H7 (cell line): ENCODE measurements at regions not wholly inside any gene's neighbourhood (a gene's known extent, or its start where the extent isn't known, plus 50 kb on each side); places are given as distances from the start of the nearest gene placed in this dataset.

ENCODE experiments used
- DNase-seq: peaks from one replicate; pipeline ENCODE4 v3.0.0; 2012
- H3K27me3 ChIP-seq: 2 replicates; pipeline ENCODE4 v1.6.0; 2011; ENCODE audit warnings: mild to moderate bottlenecking, low read length; ENCODE audit not compliant: control insufficient read depth, insufficient read depth
- H3K36me3 ChIP-seq: replicated peaks from 2 replicates; pipeline ENCODE4 v1.5.1; 2011; ENCODE audit warnings: low read length; ENCODE audit not compliant: control insufficient read depth, insufficient read depth
- H3K4me3 ChIP-seq: 2 replicates; pipeline ENCODE4 v1.5.1; 2011; ENCODE audit warnings: low read depth, mild to moderate bottlenecking, control low read depth, low read length, moderate library complexity; ENCODE audit not compliant: insufficient read depth

GRCh38 chr1:55346586-55346985 lies 131.4 kb upstream of the USP24 start:
- Histone ChIP-seq H3K36me3 (no peaks in the 10 kb centered on the region), H3K27me3 (no peaks in the 10 kb centered on the region), H3K4me3 (no peak overlapping the region)
- DNase-seq, result no peak

- Histone ChIP-seq H3K4me3 (no peak overlapping the region), H3K36me3 (no peaks in the 10 kb centered on the region), H3K27me3 (no peaks in the 10 kb centered on the region)
- no peak for DNase-seq
These were observed 124.5 kb upstream of the USP24 start for GRCh38 chr1:55339681-55340080.

GRCh38 chr1:55338448-55338820 lies 123.3 kb upstream of the USP24 start:
- Histone ChIP-seq H3K27me3 (no peaks in the 10 kb centered on the region; the same call in 1 of the 2 replicates), H3K4me3 (no peak overlapping the region), H3K36me3 (no peaks in the 10 kb centered on the region)
- DNase-seq, result no peak

DNA sequence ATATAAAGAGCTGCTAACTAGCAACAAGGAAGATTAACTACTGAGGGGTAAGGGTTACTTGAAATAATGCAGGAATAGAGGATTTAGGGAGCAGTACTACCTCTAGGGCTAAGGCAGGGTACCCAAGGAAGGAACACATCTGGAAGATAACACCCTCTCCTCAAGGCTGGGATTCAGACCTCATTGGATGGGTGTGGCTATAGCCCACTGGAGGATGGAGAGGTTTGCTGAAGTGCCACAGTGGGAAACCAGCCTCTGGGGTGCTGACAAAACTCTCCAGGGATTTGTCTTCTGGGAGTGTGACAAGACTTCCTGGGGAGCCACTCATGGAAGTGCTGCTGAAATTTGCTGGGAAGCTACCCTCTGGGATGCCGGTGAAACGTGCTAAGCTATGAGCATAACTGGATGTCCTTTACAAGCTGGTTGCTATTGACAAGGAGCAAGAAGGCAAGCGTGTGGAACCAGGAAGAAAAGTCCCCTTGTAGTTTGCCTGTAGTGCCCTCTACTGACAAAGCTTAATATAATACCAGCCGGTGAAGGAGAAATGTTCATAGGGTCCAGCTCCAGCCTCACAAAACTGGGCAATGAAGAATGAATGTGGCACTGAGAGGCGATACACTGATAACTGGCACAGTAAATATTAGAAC lies 122.8 kb upstream of the USP24 start:
- Histone ChIP-seq H3K4me3 (no peak overlapping the region), H3K27me3 (no peaks in the 10 kb centered on the region; the same call in 1 of the 2 replicates), H3K36me3 (no peaks in the 10 kb centered on the region)
- DNase-seq, result peak; percentile 76

GRCh38 chr1:55334797-55335196 lies 119.6 kb upstream of the USP24 start:
- Histone ChIP-seq H3K27me3 (no peaks in the 10 kb centered on the region; the same call in 1 of the 2 replicates), H3K4me3 (no peak overlapping the region), H3K36me3 (no peaks in the 10 kb centered on the region)
- DNase-seq, result no peak

- Histone ChIP-seq H3K4me3 (no peak overlapping the region), H3K27me3 (no peaks in the 10 kb centered on the region; the same call in 1 of the 2 replicates), H3K36me3 (no peaks in the 10 kb centered on the region)
- DNase-seq, result no peak
These were observed 119.0 kb upstream of the USP24 start for GRCh38 chr1:55334160-55334559.

GRCh38 chr1:55333461-55333860 lies 118.3 kb upstream of the USP24 start:
- Histone ChIP-seq H3K4me3 (no peak overlapping the region), H3K36me3 (no peaks in the 10 kb centered on the region), H3K27me3 (no peaks in the 10 kb centered on the region; the same call in 1 of the 2 replicates)
- DNase-seq, result no peak

- H3K27me3 ChIP-seq, result no peaks in the 10 kb centered on the region; the same call in 1 of the 2 replicates
- DNase-seq, result no peak
- H3K4me3 ChIP-seq, result no peak overlapping the region
These were observed 116.2 kb upstream of the USP24 start for GRCh38 chr1:55331351-55331750.

DNA sequence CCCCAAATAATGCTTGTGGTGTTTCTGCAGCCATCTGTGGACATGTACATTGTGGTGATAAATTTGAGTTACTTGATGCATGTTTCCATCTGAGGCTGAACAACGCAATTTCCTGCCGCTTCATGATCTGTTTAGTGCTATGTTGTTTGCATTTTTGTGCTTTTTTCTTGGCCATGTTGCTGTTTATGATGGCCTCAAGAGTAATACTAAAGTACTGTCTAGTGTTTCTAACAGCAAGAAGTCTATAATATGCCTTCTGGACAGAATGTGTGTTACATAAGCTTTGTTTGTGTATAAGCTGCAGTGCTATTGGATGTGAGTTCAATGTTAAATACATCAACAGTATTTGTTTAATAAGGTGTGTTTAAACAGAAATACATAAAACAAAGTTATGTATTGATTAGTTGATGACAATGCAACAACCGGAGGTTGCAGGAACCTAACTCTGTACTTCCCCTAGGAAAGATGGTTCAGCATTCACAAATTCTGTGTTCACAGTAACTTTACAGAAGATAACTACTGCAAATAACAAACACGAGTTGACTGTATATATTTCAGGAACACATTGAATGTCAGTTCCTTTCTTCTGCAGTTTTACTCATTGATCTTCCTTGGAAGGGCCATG lies 114.8 kb upstream of the USP24 start:
- Histone ChIP-seq H3K27me3 (no peaks in the 10 kb centered on the region; the same call in 1 of the 2 replicates), H3K36me3 (no peaks in the 10 kb centered on the region), H3K4me3 (no peak overlapping the region)
- no peak for DNase-seq

More at GRCh38 chr1:55331351-55331750, 116.2 kb upstream of the USP24 start:
- no peaks in the 10 kb centered on the region for H3K36me3 ChIP-seq

DNA sequence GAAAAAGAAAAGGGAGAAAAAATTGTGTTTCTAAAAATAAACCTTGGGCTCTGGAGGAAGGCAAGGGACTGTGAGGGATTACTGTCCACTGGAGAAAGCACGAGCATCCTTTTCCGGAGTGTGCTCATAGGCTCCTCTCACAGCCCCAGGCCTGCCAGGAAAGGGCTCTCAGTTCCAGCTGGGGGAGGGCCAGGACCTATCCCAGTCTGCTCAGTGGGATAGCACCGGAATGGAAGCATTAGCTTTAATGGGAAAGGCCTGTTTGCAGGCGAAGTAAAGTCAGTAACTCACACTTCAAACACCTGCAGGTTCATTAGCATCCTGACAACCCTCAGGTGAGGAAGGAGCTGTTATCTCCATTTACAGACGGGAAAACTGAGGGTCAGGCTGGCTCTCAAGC lies 113.9 kb upstream of the USP24 start:
- Histone ChIP-seq H3K4me3 (no peak overlapping the region), H3K36me3 (no peaks in the 10 kb centered on the region), H3K27me3 (no peaks in the 10 kb centered on the region; the same call in 1 of the 2 replicates)
- DNase-seq, result peak; percentile 31

DNA sequence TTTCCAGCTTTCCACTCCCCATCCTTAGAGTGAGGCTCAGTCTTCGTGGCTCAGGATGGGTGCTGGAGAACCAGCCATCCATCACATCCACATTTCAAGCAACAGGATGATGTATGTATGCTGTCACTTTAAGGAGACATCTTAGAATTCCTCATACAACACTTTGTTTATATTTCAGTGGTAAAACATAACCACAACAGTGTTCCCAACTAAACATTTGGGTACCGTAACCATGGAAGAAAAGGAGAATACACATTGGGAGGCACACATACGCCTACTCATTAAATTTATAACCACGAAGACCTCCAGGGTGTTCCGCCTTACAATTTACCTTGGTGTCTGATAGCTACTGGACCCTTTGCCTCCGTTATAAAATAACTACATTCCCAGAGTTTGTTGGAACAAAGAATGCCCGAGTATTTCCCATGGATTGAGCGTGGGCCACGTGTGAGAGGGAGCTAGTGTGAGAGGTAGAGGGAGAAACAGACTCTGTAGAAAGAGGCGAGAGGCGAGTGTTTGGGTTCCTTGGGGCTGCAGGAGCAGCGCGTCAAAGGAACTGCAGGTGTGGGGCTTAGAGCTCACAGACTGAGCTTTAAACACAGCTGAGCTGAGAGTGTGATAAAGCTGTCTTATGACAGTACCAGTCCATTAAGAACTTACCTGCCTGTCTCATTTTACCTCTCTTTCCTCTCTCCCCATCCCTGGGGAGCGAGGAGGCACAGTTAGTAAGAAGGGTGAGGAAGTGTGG lies 111.5 kb upstream of the USP24 start:
- H3K36me3 ChIP-seq, result no peaks in the 10 kb centered on the region
- no peaks in the 10 kb centered on the region; the same call in 1 of the 2 replicates for H3K27me3 ChIP-seq
- no peak for DNase-seq
- H3K4me3 ChIP-seq, result no peak overlapping the region

- no peaks in the 10 kb centered on the region; the same call in 1 of the 2 replicates for H3K27me3 ChIP-seq
- peak; percentile 59 for DNase-seq
- no peaks in the 10 kb centered on the region for H3K36me3 ChIP-seq
- no peak overlapping the region for H3K4me3 ChIP-seq
These were observed 108.6 kb upstream of the USP24 start for GRCh38 chr1:55323760-55324159.

DNA sequence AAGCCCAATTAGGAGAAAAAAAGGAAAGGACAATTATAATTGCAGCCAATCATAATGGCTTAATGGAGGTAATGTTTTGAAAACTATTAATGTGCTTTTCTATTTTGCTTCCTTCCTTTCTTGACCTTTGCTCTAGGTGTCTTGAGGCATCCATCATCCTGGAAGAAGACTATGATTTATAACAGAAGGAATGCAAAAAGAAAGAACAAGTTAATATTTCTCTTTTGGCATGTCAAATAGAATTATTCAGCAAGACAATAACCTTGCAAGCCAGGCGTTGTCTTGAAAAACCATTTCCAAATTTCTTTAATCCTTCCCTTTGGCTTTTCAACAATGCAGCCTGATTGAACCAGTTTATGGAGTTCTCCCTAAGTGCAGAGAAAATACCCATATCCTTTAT lies 107.7 kb upstream of the USP24 start:
- no peak for DNase-seq
- Histone ChIP-seq H3K27me3 (no peaks in the 10 kb centered on the region; the same call in 1 of the 2 replicates), H3K36me3 (no peaks in the 10 kb centered on the region), H3K4me3 (no peak overlapping the region)

DNA sequence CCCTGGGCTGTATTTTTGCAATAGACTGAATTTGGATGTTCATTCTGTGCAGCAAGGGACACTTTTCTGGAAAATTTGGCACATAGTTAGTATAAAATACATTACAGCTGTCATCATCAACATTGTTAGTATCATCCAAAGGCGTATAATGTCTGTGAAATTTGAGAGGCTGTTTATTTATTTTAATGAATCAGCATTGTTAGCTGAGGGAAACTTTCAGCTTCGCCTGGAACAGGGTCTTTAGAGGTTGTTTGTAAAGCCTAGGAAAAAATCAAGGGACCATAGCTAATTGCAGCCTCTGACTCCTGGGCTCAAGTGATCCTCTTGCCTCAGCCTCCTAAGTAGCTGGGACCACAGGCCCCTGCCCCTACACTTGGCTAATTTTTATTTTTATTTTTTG lies 106.8 kb upstream of the USP24 start:
- DNase-seq, result no peak
- Histone ChIP-seq H3K27me3 (no peaks in the 10 kb centered on the region; the same call in 1 of the 2 replicates), H3K36me3 (no peaks in the 10 kb centered on the region), H3K4me3 (no peak overlapping the region)

- DNase-seq, result no peak
- Histone ChIP-seq H3K4me3 (no peak overlapping the region), H3K27me3 (no peaks in the 10 kb centered on the region; the same call in 1 of the 2 replicates), H3K36me3 (no peaks in the 10 kb centered on the region)
These were observed 105.7 kb upstream of the USP24 start for GRCh38 chr1:55320891-55321290.
